ENCODE measurements at regions not wholly inside any gene's neighbourhood (a gene's known extent, or its start where the extent isn't known, plus 50 kb on each side); places are given as distances from the start of the nearest gene placed in this dataset.

DNA sequence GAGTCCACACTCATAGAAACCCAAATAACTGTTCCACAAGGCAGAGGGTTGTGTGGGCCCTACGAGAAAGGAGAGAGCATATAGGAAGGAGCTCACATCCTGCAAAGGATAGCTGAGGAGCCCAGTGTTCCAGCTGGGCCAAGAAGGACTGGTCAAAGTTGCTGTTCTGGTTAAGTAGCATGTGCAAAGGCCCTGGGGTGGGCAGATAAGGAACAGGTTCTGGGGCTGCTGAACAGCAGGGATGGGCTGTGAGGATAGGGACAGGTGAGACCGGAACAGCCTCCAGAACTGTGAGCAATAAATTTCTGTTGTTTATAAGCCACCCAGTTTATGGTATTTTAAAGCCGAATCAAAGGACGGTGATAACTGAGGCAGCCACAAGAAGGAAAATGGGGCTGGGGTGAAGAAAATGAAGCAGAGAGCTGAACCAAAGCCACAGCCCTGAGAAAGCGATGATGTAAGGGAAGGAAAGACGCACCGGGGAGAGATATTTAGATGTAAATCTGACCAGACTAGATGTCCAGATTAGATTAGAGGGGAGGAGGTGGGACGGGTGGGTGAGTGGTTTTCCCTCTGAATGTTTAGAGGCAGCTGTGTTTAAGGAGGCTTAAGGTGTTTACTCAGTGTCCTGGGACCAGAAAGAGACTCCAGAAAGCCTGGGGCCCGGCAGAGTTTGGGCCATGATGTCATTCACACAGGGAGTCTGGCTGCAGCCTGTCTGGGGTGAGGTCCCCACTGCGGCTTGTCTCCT is 180.8 kb upstream of the BCOR start:
- no peaks in the 10 kb centered on the region for H4K20me1 ChIP-seq (ENCODE audit: low read depth, low read length)

GRCh38 chrX:40277672-40278071 is 179.9 kb upstream of the BCOR start:
- no peaks in the 10 kb centered on the region for H3K36me3 ChIP-seq (ENCODE audit: low read length)
- H3K27me3 ChIP-seq (ENCODE audit: low read length) = no peaks in the 10 kb centered on the region
- TF ChIP-seq EZH2phosphoT487 (conservative IDR thresholded peaks at IDR 0.05; ENCODE audit: low read length) (no peak), CTCF (IDR thresholded peaks at IDR 0.05; ENCODE audit: insufficient read depth, low read length, poor library complexity, severe bottlenecking) (no peak)
- H3K4me3 ChIP-seq (ENCODE audit: insufficient read depth, low read length, poor library complexity, severe bottlenecking) = no peak overlapping the region
- H2AFZ ChIP-seq (ENCODE audit: low read depth, low read length, severe bottlenecking) = no peak overlapping the region
- no peaks in the 10 kb centered on the region for H3K9me3 ChIP-seq (ENCODE audit: insufficient read depth, low read length)
- H3K9ac ChIP-seq (ENCODE audit: low read length) = no peak overlapping the region
- H3F3A ChIP-seq (ENCODE audit: insufficient read depth) = no peaks in the 10 kb centered on the region
- H3K27ac ChIP-seq (ENCODE audit: low read depth, low read length) = no peak overlapping the region
- no peak overlapping the region for H3K4me2 ChIP-seq (ENCODE audit: low read depth, low read length, poor library complexity, severe bottlenecking)
- H3K9me2 ChIP-seq (replicated peaks; ENCODE audit: insufficient read depth, low read length) = no peaks in the 10 kb centered on the region
- H3K79me2 ChIP-seq (ENCODE audit: insufficient read depth, low read length) = no peaks in the 10 kb centered on the region
- no peaks in the 10 kb centered on the region for H4K20me1 ChIP-seq (ENCODE audit: low read depth, low read length)

More for the DNA sequence above, 180.8 kb upstream of the BCOR start:
- no peaks in the 10 kb centered on the region for H3F3A ChIP-seq (ENCODE audit: insufficient read depth)
- no peak overlapping the region for H3K27ac ChIP-seq (ENCODE audit: low read depth, low read length)
- H3K79me2 ChIP-seq (ENCODE audit: insufficient read depth, low read length) = no peaks in the 10 kb centered on the region
- no peaks in the 10 kb centered on the region for H3K9me2 ChIP-seq (replicated peaks; ENCODE audit: insufficient read depth, low read length)
- no peaks in the 10 kb centered on the region for H3K27me3 ChIP-seq (ENCODE audit: low read length)
- H2AFZ ChIP-seq (ENCODE audit: low read depth, low read length, severe bottlenecking) = no peak overlapping the region
- no peak overlapping the region for H3K4me3 ChIP-seq (ENCODE audit: insufficient read depth, low read length, poor library complexity, severe bottlenecking)
- H3K9ac ChIP-seq (ENCODE audit: low read length) = no peak overlapping the region
- TF ChIP-seq EZH2phosphoT487 (conservative IDR thresholded peaks at IDR 0.05; ENCODE audit: low read length) (no peak), CTCF (IDR thresholded peaks at IDR 0.05; ENCODE audit: insufficient read depth, low read length, poor library complexity, severe bottlenecking) (no peak)
- H3K9me3 ChIP-seq (ENCODE audit: insufficient read depth, low read length) = no peaks in the 10 kb centered on the region
- H3K36me3 ChIP-seq (ENCODE audit: low read length) = no peaks in the 10 kb centered on the region
- no peak overlapping the region for H3K4me2 ChIP-seq (ENCODE audit: low read depth, low read length, poor library complexity, severe bottlenecking)

- Histone ChIP-seq H3K9me3 (ENCODE audit: insufficient read depth, low read length) (no peaks in the 10 kb centered on the region), H3K27me3 (ENCODE audit: low read length) (no peaks in the 10 kb centered on the region), H3K79me2 (ENCODE audit: insufficient read depth, low read length) (no peaks in the 10 kb centered on the region), H4K20me1 (ENCODE audit: low read depth, low read length) (no peaks in the 10 kb centered on the region), H3K9me2 (replicated peaks; ENCODE audit: insufficient read depth, low read length) (no peaks in the 10 kb centered on the region), H3K27ac (ENCODE audit: low read depth, low read length) (no peak overlapping the region), H3K4me2 (ENCODE audit: low read depth, low read length, poor library complexity, severe bottlenecking) (no peak overlapping the region), H3K4me3 (ENCODE audit: insufficient read depth, low read length, poor library complexity, severe bottlenecking) (no peak overlapping the region), H3K9ac (ENCODE audit: low read length) (no peak overlapping the region), H3F3A (ENCODE audit: insufficient read depth) (no peaks in the 10 kb centered on the region), H3K36me3 (ENCODE audit: low read length) (no peaks in the 10 kb centered on the region), H2AFZ (ENCODE audit: low read depth, low read length, severe bottlenecking) (no peak overlapping the region)
- no peak for TF ChIP-seq EZH2phosphoT487 (conservative IDR thresholded peaks at IDR 0.05; ENCODE audit: low read length)
- TF ChIP-seq CTCF (IDR thresholded peaks at IDR 0.05; ENCODE audit: insufficient read depth, low read length, poor library complexity, severe bottlenecking) = no peak
Observed at GRCh38 chrX:40273356-40274050, 175.7 kb upstream of the BCOR start.

Data from SU-DHL-6 (cell line).